ENCODE measurements at regions not wholly inside any gene's neighbourhood (a gene's known extent, or its start where the extent isn't known, plus 50 kb on each side); places are given as distances from the start of the nearest gene placed in this dataset.

DNA sequence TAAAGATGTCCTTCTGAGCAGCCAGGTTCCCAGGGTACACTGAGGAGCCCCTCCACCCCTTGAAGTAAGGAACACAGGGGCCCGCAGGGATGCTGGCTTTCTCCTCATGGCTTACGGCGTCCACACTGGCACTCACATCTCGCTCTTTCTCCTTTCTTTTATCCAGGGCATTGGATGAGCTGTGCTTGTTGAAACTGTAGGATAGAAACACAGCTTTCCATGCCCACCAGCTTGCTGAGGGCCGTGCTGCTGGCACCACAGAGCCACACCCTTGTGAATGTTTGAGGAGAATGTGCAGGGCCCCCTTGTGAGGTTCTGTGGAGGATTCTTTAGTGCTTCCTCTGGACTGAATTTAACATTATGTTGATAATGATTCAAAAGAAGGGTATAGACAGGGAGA, 51.7 kb upstream of the B3GAT1 start:
- H3K4me1 ChIP-seq, result no peaks in the 10 kb centered on the region
- H3K4me2 ChIP-seq (ENCODE audit: low read length), result no peak overlapping the region
- no peaks in the 10 kb centered on the region for H3K36me3 ChIP-seq (ENCODE audit: control insufficient read depth, insufficient read depth, low read length)
- no peak overlapping the region for H3K9ac ChIP-seq
- H2AFZ ChIP-seq, result no peak overlapping the region
- TF ChIP-seq, protein P1, sequence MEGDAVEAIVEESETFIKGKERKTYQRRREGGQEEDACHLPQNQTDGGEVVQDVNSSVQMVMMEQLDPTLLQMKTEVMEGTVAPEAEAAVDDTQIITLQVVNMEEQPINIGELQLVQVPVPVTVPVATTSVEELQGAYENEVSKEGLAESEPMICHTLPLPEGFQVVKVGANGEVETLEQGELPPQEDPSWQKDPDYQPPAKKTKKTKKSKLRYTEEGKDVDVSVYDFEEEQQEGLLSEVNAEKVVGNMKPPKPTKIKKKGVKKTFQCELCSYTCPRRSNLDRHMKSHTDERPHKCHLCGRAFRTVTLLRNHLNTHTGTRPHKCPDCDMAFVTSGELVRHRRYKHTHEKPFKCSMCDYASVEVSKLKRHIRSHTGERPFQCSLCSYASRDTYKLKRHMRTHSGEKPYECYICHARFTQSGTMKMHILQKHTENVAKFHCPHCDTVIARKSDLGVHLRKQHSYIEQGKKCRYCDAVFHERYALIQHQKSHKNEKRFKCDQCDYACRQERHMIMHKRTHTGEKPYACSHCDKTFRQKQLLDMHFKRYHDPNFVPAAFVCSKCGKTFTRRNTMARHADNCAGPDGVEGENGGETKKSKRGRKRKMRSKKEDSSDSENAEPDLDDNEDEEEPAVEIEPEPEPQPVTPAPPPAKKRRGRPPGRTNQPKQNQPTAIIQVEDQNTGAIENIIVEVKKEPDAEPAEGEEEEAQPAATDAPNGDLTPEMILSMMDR (IDR thresholded peaks at IDR 0.05), result no peak
- H3K79me2 ChIP-seq, result no peaks in the 10 kb centered on the region
- H3K27me3 ChIP-seq (ENCODE audit: control insufficient read depth, insufficient read depth, low read length), result no peaks in the 10 kb centered on the region
- H3K27ac ChIP-seq, result no peak overlapping the region
- no peaks in the 10 kb centered on the region for H3K9me3 ChIP-seq (ENCODE audit: control insufficient read depth, low read length)
- H3K4me3 ChIP-seq (ENCODE audit: low read depth, low read length), result no peak overlapping the region

Data from parathyroid adenoma (tissue), 2 donors.